ENCODE measurements at regions not wholly inside any gene's neighbourhood (a gene's known extent, or its start where the extent isn't known, plus 50 kb on each side); places are given as distances from the start of the nearest gene placed in this dataset.
"Not testable (repeated sequence)": the region's sequence is repeated elsewhere in the genome, so short reads cannot be mapped to it uniquely, and the experiment has no call there.

DNA sequence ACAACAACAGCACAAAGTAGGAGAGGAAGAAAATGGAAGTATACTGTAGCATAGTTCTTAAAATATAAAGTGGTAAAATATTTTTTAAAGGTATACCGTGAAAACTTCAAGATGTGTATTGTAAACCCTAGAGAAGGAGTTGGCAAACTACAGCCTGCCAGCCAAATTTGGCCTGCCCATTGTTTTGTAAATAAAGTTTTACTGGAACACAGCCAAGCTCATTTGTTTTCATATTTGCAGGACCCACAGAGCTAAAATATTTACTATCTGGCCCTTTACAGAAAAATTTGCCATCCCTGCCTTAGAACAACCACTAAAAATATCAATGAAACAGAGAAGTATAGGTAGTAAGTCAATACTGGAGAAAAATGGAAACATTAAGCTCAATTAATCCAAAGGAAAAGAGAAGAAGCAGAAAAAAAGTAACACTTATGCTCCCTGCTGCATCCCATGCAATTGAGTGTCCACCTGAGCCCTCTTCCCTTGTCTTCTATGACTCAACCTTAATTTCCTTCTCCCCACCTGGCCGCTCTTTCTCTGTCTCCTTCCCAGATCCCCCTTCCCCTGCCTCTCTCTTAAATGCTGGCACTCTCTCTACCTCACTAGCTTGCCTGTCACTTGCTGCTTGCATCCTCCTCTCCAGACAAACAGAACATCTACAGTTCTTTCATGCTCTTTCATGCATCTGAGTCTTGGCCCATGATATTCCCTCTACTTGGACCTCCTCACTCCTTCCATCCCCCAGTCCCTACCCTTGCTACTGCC, 50.6 kb upstream of the FER start:
- no peak overlapping the region for H3K27ac Mint-ChIP-seq
- ATAC-seq (replicated peaks in 1 of 2), result no peak
- no peak overlapping the region for H3K4me3 Mint-ChIP-seq
- no peaks in the 10 kb centered on the region for H3K9me3 Mint-ChIP-seq
- no peak for DNase-seq
- no peaks in the 10 kb centered on the region for H3K36me3 Mint-ChIP-seq (ENCODE audit: insufficient read depth in 2 of 2)
- H3K4me1 Mint-ChIP-seq (ENCODE audit: low read depth), result no peaks in the 10 kb centered on the region
- H3K27me3 Mint-ChIP-seq (ENCODE audit: low read depth), result peaks cover 8% of the 10 kb centered on the region

DNA sequence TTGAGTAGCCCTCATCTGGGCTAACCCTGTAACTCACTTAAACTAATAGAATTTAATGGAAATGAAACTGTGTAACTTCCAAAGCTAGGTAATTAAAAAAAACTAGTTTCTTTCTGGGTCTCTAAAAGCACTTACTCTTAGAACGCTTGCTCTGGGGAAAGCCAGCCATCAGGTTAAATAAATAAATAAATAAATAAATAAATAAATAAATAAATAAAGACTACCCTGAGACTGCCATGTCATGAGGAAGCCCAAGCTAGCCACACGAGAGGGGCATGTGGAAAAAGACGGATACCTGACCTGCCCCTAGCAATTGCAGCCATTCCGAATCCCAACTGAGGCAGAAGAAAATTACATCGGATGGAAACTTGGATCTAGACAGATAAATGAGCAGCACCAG, 51.3 kb upstream of the FER start:
- no peak overlapping the region for H3K27ac Mint-ChIP-seq
- no peak overlapping the region for H3K4me3 Mint-ChIP-seq
- H3K9me3 Mint-ChIP-seq, result no peaks in the 10 kb centered on the region
- ATAC-seq (replicated peaks in 1 of 2) (no peak), DNase-seq (no peak)
- H3K4me1 Mint-ChIP-seq (ENCODE audit: low read depth), result no peaks in the 10 kb centered on the region
- peaks cover 8% of the 10 kb centered on the region for H3K27me3 Mint-ChIP-seq (ENCODE audit: low read depth)
- no peaks in the 10 kb centered on the region for H3K36me3 Mint-ChIP-seq (ENCODE audit: insufficient read depth in 2 of 2)

DNA sequence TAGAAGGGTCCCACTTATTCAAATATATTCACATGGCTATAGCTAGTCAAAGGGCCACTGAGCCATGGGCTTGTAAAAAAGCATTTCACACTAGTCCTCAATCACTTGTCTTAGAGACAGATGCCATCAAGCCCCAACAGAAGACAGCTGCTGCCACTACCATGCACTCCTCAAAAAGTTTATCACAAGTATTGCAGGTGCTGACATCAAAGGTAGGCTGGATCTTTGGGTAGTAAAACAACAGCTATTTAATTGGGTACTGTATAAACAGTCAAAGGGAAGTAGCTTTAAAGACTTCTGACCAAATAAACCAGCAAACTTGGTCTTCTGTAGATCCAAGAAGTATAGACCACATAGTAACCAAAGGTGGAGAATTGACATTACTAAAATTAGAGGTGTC, 59.2 kb upstream of the FER start:
- ATAC-seq (replicated peaks in 1 of 2) (no peak), DNase-seq (no peak)
- Mint-ChIP-seq H3K27ac (no peak overlapping the region), H3K4me1 (ENCODE audit: low read depth) (no peaks in the 10 kb centered on the region), H3K27me3 (ENCODE audit: low read depth) (no peaks in the 10 kb centered on the region), H3K9me3 (no peaks in the 10 kb centered on the region), H3K4me3 (no peak overlapping the region), H3K36me3 (ENCODE audit: insufficient read depth in 2 of 2) (no peaks in the 10 kb centered on the region)

DNA sequence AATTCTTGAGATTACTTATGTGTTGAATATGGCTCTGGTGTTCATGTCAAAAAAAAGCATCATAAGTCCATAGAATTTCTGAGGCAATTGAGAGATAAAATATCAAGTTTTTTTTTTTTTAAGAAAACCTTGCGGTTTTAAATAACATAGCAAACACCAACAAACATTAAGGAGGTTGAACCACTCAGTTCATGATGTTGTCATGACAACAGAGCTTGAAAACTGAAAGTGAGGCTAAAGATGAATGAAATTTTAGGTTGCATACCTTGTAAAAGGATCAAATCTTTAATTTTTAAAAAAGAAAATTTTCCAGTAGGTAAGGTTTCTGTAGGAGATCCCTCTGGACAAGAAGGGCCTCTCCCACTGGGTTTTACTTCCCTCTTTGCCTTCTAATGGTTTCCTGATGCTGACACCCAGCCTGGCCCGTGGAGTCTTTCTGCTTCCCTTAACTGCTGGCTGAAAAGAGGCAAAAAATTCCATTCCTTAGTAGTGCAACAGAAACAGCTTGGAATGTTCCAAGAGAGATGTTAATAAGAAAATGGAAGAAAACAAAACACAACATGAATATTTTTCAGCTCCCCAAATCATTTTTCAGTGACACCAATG, 60.0 kb upstream of the FER start:
- Mint-ChIP-seq H3K27ac (no peak overlapping the region), H3K36me3 (ENCODE audit: insufficient read depth in 2 of 2) (no peaks in the 10 kb centered on the region), H3K9me3 (no peaks in the 10 kb centered on the region), H3K4me1 (ENCODE audit: low read depth) (no peaks in the 10 kb centered on the region), H3K4me3 (no peak overlapping the region), H3K27me3 (ENCODE audit: low read depth) (no peaks in the 10 kb centered on the region)
- ATAC-seq (replicated peaks in 1 of 2) (no peak), DNase-seq (no peak)

DNA sequence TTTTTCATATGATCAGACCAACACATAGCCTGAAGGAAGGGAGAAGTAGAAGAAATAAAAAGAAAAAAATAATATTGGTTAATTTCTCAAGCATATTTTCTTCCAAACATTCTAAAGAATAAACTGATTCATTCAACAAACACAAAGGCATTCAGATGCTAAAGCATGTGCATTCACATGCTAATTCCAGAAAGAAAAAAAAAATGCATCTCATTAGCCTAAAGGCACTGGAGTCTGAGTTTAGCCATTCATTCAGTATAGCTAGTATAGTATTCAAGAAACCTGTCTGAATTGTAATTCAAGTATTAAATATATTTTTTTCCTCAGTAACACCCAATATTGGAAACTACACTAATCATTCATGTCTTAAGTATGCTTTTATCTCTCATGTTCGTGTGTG, 61.0 kb upstream of the FER start:
- no peak for DNase-seq
- no peaks in the 10 kb centered on the region for H3K9me3 Mint-ChIP-seq
- ATAC-seq (replicated peaks in 1 of 2), result no peak
- no peak overlapping the region for H3K27ac Mint-ChIP-seq
- H3K27me3 Mint-ChIP-seq (ENCODE audit: low read depth), result no peaks in the 10 kb centered on the region
- no peaks in the 10 kb centered on the region for H3K4me1 Mint-ChIP-seq (ENCODE audit: low read depth)
- H3K4me3 Mint-ChIP-seq, result no peak overlapping the region
- no peaks in the 10 kb centered on the region for H3K36me3 Mint-ChIP-seq (ENCODE audit: insufficient read depth in 2 of 2)

DNA sequence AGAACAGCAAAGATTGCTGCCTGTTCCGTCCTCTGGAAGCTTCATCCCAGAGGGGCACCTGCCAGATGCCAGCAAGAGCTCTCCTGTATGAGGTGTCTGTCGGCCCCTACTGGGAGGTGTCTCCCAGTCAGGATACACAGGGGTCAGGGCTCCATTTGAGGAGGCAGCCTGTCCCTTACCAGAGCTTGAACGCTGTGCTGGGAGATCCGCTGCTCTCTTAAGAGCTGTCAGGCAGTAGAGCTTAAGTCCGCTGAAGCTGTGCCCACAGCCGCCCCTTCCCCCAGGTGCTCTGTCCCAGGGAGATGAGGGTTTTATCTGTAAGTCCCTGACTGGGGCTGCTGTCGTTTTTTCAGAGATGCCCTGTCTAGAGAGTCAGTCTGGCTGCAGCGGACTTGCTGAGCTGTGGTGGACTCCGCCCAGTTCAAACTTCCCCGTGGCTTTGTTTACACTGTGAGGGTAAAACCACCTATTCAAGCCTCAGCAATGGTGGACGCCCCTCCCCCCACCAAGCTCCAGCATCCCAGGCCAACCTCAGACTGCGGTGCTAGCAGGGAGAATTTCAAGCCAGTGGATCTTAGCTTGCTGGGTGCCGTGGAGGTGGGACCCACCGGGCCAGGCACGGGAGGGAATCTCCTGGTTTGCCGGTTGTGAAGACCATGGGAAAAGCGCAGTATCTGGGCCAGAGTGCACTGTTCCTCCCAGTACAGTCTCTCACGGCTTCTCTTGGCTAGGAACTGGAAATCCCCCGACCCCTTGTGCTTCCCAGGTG, 62.1 kb upstream of the FER start:
- DNase-seq; H3K4me1 Mint-ChIP-seq (ENCODE audit: low read depth); H3K9me3 Mint-ChIP-seq: not testable (repeated sequence)

DNA sequence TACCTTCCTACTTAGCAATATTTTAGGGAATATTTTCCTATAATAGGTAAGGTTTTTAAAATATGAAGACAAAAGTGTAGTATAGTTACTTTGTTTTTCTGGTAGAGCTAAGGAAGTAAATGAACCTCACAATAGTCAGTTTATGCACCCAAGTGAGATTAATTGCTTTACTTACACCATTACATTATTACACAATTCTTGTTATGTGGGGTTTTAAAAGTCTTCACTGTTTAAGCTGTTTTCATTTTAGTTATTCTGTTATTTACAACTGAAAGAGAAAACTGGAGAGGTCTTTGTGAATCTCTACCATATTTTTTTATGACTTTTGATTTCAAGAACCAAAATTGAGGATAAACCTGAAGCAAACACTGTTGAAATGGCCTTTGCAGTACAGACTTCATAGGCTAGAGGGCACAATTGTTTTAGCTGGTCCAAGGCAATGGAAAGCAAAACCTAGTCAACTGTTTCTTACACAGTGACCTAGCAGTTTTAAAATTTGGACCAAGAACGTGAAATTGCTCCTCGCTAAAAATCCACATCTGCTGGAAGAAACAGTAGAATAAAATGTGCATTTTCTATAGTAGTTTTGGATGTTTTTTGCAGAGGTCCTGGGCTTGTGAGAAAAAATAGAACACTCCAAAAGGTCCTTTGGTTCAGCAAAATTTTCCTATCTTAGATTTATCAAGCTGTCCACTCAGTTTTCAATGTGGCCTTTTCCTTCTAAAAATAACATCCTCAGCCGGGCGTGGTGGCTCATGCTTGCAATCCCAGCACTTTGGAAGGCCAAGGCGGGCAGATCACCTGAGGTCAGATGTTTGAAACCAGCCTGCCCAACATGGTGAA, 66.4 kb upstream of the FER start:
- Mint-ChIP-seq H3K27ac (no peak overlapping the region), H3K4me3 (no peak overlapping the region), H3K27me3 (ENCODE audit: low read depth) (peaks cover 13% of the 10 kb centered on the region), H3K9me3 (no peaks in the 10 kb centered on the region), H3K4me1 (ENCODE audit: low read depth) (no peaks in the 10 kb centered on the region), H3K36me3 (ENCODE audit: insufficient read depth in 2 of 2) (no peaks in the 10 kb centered on the region)
- DNase-seq (peak; percentile 12 to 18), ATAC-seq (replicated peaks in 1 of 2) (peak; percentile 67 to 75)

More for the DNA sequence above, 62.1 kb upstream of the FER start:
- not testable (repeated sequence) for H3K27ac Mint-ChIP-seq; ATAC-seq (replicated peaks in 1 of 2); H3K27me3 Mint-ChIP-seq (ENCODE audit: low read depth); H3K4me3 Mint-ChIP-seq; H3K36me3 Mint-ChIP-seq (ENCODE audit: insufficient read depth in 2 of 2)

DNA sequence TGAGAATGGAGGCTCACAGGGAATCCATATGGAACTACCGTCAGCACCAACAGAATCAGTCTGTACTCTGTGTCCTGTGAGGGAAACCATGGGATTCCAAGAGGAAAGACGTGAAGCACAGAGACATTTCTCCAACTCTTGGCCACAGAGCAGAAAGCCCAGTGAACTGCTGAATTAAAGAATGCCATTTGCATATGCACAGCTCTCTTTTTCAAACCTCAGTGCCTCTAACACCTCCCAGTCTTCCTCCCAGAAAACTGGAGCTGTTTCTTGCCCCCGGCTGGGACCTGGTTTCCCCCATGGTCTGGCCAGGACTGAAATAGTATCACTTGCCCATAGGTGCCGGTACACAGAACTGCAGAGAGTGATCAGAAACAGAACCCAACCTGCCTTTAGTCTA, 69.6 kb upstream of the FER start:
- Mint-ChIP-seq H3K4me1 (ENCODE audit: low read depth) (no peaks in the 10 kb centered on the region), H3K36me3 (ENCODE audit: insufficient read depth in 2 of 2) (no peaks in the 10 kb centered on the region), H3K27ac (no peak overlapping the region), H3K4me3 (no peak overlapping the region), H3K27me3 (ENCODE audit: low read depth) (peaks cover 13% of the 10 kb centered on the region), H3K9me3 (no peaks in the 10 kb centered on the region)
- DNase-seq (no peak), ATAC-seq (replicated peaks in 1 of 2) (no peak)

DNA sequence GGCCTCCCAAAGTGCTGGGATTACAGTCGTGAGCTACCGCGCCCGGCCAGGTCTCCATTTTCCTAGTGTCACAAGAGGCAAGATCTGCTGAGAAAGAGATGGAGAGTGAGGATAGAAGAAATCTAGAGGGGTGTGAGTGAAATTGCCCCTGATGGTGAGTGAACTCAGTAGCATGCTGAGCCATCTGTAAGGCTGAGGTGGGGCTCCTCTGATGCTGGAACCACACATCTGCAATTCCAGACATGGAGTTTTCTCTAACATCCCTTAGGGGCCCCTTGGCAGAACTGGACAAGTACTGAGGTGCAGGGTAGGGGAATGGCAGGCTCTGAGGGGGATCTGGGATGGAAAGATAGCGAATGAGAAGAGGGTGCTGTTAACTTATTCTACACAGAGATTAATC, 72.0 kb upstream of the FER start:
- Mint-ChIP-seq H3K27ac (no peak overlapping the region), H3K4me1 (ENCODE audit: low read depth) (no peaks in the 10 kb centered on the region), H3K36me3 (ENCODE audit: insufficient read depth in 2 of 2) (no peaks in the 10 kb centered on the region), H3K27me3 (ENCODE audit: low read depth) (peaks cover 13% of the 10 kb centered on the region), H3K4me3 (no peak overlapping the region), H3K9me3 (no peaks in the 10 kb centered on the region)
- ATAC-seq (replicated peaks in 1 of 2) (no peak), DNase-seq (no peak)

DNA sequence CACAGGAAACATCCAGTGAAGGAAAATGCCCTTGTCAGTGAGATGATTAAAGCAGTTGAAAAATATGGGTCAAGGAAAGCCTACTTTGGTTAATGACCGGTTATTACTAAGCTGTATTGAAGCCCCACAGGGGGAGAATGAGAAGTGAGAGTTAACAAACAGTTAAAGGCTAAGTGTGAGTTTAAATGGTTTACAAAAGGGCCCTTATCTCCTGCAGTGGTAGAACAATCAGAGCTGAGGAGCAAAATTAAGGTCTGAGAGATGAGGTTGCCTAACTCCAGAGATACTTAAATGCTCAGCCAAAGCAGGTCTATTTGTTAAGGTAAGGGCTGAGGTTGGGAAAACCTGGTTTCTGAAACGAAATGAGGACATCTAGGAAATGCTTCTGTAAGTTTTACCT, 75.1 kb upstream of the FER start:
- Mint-ChIP-seq H3K27me3 (ENCODE audit: low read depth) (no peaks in the 10 kb centered on the region), H3K4me3 (no peak overlapping the region), H3K36me3 (ENCODE audit: insufficient read depth in 2 of 2) (no peaks in the 10 kb centered on the region), H3K4me1 (ENCODE audit: low read depth) (no peaks in the 10 kb centered on the region), H3K27ac (no peak overlapping the region), H3K9me3 (no peaks in the 10 kb centered on the region)
- DNase-seq (no peak), ATAC-seq (replicated peaks in 1 of 2) (no peak)

DNA sequence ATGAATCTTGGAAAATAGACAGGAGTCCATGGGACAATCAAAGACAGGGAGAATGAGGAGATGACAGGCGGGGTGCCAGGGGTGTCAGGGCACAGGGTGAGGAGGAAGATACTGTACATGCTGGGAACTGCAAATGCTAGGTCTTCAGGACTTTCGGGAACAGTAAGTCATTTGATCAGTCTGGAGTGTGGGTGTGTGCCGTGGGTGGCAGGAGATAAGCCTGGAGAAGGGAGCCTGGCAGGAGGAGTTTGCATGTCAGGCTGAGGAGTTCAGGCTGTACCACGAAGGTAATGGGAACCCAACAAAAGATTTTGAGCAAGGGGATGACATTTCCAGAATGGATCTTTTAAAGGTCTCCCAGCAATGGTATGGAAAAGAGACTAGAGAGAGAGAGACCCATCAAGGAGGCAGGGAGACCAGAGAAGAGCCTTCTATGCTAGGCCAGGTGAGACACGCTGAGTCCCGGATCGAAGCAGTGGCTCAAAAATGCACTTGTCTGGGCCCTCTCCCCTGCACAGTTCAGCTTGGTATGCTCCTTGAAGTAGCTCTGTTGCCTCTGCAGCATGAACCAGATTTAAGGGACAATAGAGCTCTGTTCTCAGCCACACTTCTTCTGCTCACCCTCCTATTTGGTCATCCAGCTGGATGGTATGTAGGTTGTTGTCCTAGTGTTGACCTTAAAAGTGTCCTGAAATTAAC, 77.0 kb upstream of the FER start:
- Mint-ChIP-seq H3K4me3 (no peak overlapping the region), H3K36me3 (ENCODE audit: insufficient read depth in 2 of 2) (peaks cover 0 to 2% of the 10 kb centered on the region in 2 donors), H3K4me1 (ENCODE audit: low read depth) (no peaks in the 10 kb centered on the region), H3K27ac (no peak overlapping the region), H3K27me3 (ENCODE audit: low read depth) (no peaks in the 10 kb centered on the region), H3K9me3 (no peaks in the 10 kb centered on the region)
- no peak for DNase-seq
- ATAC-seq (replicated peaks in 1 of 2), result no peak

DNA sequence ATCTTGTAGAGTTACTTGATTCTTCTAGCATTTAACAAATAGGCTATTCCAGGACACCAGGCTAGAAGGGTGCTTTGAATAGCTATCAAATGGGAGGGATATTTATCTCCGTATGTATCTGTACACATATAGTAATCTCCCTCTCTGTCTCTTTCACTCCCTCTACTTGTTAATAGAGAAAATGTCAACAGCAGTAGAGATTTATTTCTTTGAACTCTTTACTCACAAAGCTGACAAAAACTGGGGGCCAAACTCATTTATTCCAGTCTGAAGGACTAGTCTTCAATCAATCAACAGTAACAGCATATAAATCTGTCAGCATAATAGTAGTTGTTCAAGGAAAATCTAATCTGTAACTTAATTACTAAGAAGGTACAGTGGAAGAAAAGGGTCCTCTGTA, 78.2 kb upstream of the FER start:
- no peak for ATAC-seq (replicated peaks in 1 of 2)
- H3K27me3 Mint-ChIP-seq (ENCODE audit: low read depth), result no peaks in the 10 kb centered on the region
- H3K4me1 Mint-ChIP-seq (ENCODE audit: low read depth), result no peaks in the 10 kb centered on the region
- H3K9me3 Mint-ChIP-seq, result no peaks in the 10 kb centered on the region
- H3K36me3 Mint-ChIP-seq (ENCODE audit: insufficient read depth in 2 of 2), result peaks cover 0 to 2% of the 10 kb centered on the region in 2 donors
- no peak overlapping the region for H3K27ac Mint-ChIP-seq
- no peak overlapping the region for H3K4me3 Mint-ChIP-seq
- DNase-seq, result no peak
